ENCODE measurements at regions not wholly inside any gene's neighbourhood (a gene's known extent, or its start where the extent isn't known, plus 50 kb on each side); places are given as distances from the start of the nearest gene placed in this dataset.

DNA sequence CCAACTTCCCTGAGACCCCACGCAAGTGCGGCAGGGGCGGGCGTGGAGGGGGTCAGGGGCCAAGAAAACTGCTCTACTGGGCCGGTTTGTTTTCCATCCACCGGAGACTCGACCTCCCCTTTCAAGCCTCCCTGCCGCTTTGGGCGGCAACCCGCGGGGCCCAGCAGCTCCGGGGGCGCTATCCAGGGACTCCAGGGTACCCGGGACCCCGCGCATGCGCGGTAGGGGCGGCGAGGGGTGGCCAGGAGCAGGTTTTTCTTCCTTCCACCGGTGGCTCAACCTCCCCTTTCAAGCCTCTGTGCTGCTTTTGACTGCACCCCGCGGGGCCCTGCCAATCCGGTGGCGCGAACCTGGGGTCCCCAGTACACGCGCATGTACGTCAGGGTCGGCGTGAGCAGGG lies 323.5 kb downstream of the ALG10 start:
- TF ChIP-seq SMAD1 (IDR thresholded peaks at IDR 0.05; ENCODE audit: low read depth, partially characterized antibody) (no peak), RFX5 (IDR thresholded peaks at IDR 0.05; ENCODE audit: low read depth, low read length) (no peak)
- in situ Hi-C loops (cut with MboI): no loop called here
- H2AFZ ChIP-seq (ENCODE audit: control insufficient read depth, low read depth, low read length): no peak overlapping the region
- no peaks in the 10 kb centered on the region for H3K27me3 ChIP-seq (replicated peaks in 1 of 2; ENCODE audit: control insufficient read depth in 2 of 2, insufficient read depth in 2 of 2, low read length in 1 of 2)
- no peaks in the 10 kb centered on the region for H3K4me1 ChIP-seq (ENCODE audit: control insufficient read depth, insufficient read depth, low read length)
- no peak overlapping the region for H3K4me2 ChIP-seq (ENCODE audit: control insufficient read depth, insufficient read depth)
- H3K36me3 ChIP-seq (ENCODE audit: control insufficient read depth in 2 of 2, insufficient read depth in 2 of 2, low read length in 1 of 2): no peaks in the 10 kb centered on the region
- no peak overlapping the region for H3K9ac ChIP-seq (ENCODE audit: control insufficient read depth, insufficient read depth, low read length)
- no TSS peak for BruUV-seq (replicated peaks)
- ChIA-PET SMC1A (ENCODE audit: uncharacterized antibody, unreplicated experiment) (no interaction called here), RAD21 (ENCODE audit: unreplicated experiment) (no interaction called here), POLR2A (no interaction called here), CTCF (no interaction called here)
- H3K27ac ChIP-seq (ENCODE audit: control insufficient read depth, insufficient read depth): no peak overlapping the region
- no peak overlapping the region for H3K4me3 ChIP-seq
- WGBS (ENCODE audit: insufficient coverage, insufficient replicate concordance, low lambda C conversion rate, missing lambda C conversion rate): 44% methylated on average over 30 of the region's 31 CpGs
- intact Hi-C loops (cut with micrococcal nuclease; ENCODE audit: unreplicated experiment): no loop called here
- ATAC-seq (no peak), FAIRE-seq (no peak), DNase-seq (ENCODE audit: low read depth, low spot score) (no peak)
- H3K9me3 ChIP-seq (replicated peaks; ENCODE audit: control insufficient read depth, insufficient read depth, low read length): no peaks in the 10 kb centered on the region; the same call in 2 of the 3 replicates
- no peaks in the 10 kb centered on the region for H3K79me2 ChIP-seq (ENCODE audit: control insufficient read depth, insufficient read depth, low read length)
- no peaks in the 10 kb centered on the region for H4K20me1 ChIP-seq (ENCODE audit: control insufficient read depth, insufficient read depth)

DNA sequence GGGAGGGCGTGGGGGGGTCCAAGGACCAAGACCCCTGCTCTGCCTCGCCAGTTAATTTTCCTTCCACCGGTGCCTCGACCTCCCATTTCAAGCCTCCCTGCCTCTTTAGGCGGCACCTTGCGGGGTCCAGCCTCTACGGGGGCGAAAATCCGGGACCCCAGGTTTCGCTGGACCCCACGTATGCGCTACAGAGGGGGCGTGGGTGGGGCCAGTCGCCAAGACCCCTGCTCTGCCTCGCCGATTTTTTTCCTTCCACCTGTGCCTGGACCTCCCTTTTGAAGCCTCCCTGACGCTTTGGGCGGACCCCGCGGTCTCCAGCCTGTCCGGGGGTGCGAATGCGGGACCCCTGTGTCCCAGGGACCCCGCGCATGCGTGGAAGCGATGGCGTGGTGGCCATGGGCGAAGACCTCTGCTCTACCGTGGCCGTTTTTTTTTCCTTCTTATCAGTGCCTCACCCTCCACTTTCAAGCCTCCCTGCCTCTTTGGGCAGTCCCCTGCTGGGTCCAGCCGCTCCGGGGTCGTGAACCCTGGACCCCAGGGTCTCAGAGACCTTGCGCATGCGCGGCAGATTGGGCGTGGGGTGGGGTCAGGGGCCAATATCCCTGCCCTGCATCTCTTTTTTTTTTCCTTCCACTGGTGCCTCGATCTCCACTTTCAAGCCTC lies 324.2 kb downstream of the ALG10 start:
- CTCF ChIA-PET: no interaction called here
- Histone ChIP-seq H3K9ac (ENCODE audit: control insufficient read depth, insufficient read depth, low read length) (no peak overlapping the region), H4K20me1 (ENCODE audit: control insufficient read depth, insufficient read depth) (no peaks in the 10 kb centered on the region), H3K4me1 (ENCODE audit: control insufficient read depth, insufficient read depth, low read length) (no peaks in the 10 kb centered on the region), H3K4me3 (no peak overlapping the region), H3K9me3 (replicated peaks; ENCODE audit: control insufficient read depth, insufficient read depth, low read length) (no peaks in the 10 kb centered on the region; the same call in 2 of the 3 replicates), H3K27ac (ENCODE audit: control insufficient read depth, insufficient read depth) (no peak overlapping the region), H2AFZ (ENCODE audit: control insufficient read depth, low read depth, low read length) (no peak overlapping the region), H3K27me3 (replicated peaks in 1 of 2; ENCODE audit: control insufficient read depth in 2 of 2, insufficient read depth in 2 of 2, low read length in 1 of 2) (no peaks in the 10 kb centered on the region), H3K36me3 (ENCODE audit: control insufficient read depth in 2 of 2, insufficient read depth in 2 of 2, low read length in 1 of 2) (no peaks in the 10 kb centered on the region), H3K4me2 (ENCODE audit: control insufficient read depth, insufficient read depth) (no peak overlapping the region), H3K79me2 (ENCODE audit: control insufficient read depth, insufficient read depth, low read length) (no peaks in the 10 kb centered on the region)
- FAIRE-seq (no peak), ATAC-seq (no peak), DNase-seq (ENCODE audit: low read depth, low spot score) (no peak)
- in situ Hi-C loops (cut with MboI) (no loop called here), intact Hi-C loops (cut with micrococcal nuclease; ENCODE audit: unreplicated experiment) (no loop called here)
- SMC1A ChIA-PET (ENCODE audit: uncharacterized antibody, unreplicated experiment): no interaction called here
- 28% methylated on average over 37 of the region's 39 CpGs for WGBS (ENCODE audit: insufficient coverage, insufficient replicate concordance, low lambda C conversion rate, missing lambda C conversion rate)
- POLR2A ChIA-PET: no interaction called here
- BruUV-seq (replicated peaks): no TSS peak
- RAD21 ChIA-PET (ENCODE audit: unreplicated experiment): no interaction called here
- TF ChIP-seq ZNF622 (IDR thresholded peaks at IDR 0.05): no peak
- TF ChIP-seq FOS (IDR thresholded peaks at IDR 0.05; ENCODE audit: borderline replicate concordance, extremely low read depth, insufficient read length): no peak
- TF ChIP-seq, protein P1, sequence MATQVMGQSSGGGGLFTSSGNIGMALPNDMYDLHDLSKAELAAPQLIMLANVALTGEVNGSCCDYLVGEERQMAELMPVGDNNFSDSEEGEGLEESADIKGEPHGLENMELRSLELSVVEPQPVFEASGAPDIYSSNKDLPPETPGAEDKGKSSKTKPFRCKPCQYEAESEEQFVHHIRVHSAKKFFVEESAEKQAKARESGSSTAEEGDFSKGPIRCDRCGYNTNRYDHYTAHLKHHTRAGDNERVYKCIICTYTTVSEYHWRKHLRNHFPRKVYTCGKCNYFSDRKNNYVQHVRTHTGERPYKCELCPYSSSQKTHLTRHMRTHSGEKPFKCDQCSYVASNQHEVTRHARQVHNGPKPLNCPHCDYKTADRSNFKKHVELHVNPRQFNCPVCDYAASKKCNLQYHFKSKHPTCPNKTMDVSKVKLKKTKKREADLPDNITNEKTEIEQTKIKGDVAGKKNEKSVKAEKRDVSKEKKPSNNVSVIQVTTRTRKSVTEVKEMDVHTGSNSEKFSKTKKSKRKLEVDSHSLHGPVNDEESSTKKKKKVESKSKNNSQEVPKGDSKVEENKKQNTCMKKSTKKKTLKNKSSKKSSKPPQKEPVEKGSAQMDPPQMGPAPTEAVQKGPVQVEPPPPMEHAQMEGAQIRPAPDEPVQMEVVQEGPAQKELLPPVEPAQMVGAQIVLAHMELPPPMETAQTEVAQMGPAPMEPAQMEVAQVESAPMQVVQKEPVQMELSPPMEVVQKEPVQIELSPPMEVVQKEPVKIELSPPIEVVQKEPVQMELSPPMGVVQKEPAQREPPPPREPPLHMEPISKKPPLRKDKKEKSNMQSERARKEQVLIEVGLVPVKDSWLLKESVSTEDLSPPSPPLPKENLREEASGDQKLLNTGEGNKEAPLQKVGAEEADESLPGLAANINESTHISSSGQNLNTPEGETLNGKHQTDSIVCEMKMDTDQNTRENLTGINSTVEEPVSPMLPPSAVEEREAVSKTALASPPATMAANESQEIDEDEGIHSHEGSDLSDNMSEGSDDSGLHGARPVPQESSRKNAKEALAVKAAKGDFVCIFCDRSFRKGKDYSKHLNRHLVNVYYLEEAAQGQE (IDR thresholded peaks at IDR 0.05; ENCODE audit: low read depth, low read length): no peak
